ENCODE measurements at regions not wholly inside any gene's neighbourhood (a gene's known extent, or its start where the extent isn't known, plus 50 kb on each side); places are given as distances from the start of the nearest gene placed in this dataset.

DNA sequence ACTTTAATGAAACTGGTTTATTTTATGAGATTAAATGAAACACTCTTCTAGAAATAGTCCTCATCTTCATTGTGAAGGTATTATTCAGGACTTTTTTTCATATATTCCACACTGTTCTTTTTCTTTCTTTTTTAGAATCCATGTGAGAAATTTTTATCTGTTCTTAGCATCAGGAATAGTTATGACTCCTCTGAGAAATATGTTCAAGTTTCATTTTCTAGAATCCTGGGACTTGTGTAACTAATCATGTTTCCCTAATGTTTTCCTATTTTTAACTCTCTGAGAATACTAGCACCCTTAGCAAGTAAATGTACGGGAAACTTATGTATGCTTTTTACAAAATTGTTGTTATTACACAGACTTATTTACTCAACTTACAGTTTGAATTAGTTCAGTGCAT is 407.8 kb downstream of the CBLN4 start (continued):
- TF ChIP-seq EZH2 (IDR thresholded peaks at IDR 0.05; ENCODE audit: borderline replicate concordance, control insufficient read depth, low read depth, low read length) (no peak), SP1 (IDR thresholded peaks at IDR 0.05; ENCODE audit: low read depth, low read length) (no peak), SUPT20H (IDR thresholded peaks at IDR 0.05; ENCODE audit: borderline replicate concordance, control insufficient read depth, low read depth, low read length) (no peak), ZNF622 (IDR thresholded peaks at IDR 0.05) (no peak), NFXL1 (IDR thresholded peaks at IDR 0.05; ENCODE audit: borderline replicate concordance) (no peak), KDM1A (IDR thresholded peaks at IDR 0.05; ENCODE audit: borderline replicate concordance) (no peak), RAD51 (IDR thresholded peaks at IDR 0.05) (no peak)
- TF ChIP-seq, protein P1, sequence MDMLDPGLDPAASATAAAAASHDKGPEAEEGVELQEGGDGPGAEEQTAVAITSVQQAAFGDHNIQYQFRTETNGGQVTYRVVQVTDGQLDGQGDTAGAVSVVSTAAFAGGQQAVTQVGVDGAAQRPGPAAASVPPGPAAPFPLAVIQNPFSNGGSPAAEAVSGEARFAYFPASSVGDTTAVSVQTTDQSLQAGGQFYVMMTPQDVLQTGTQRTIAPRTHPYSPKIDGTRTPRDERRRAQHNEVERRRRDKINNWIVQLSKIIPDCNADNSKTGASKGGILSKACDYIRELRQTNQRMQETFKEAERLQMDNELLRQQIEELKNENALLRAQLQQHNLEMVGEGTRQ (IDR thresholded peaks at IDR 0.05; ENCODE audit: borderline replicate concordance, low read depth, low read length), result no peak
- TF ChIP-seq, protein P2, sequence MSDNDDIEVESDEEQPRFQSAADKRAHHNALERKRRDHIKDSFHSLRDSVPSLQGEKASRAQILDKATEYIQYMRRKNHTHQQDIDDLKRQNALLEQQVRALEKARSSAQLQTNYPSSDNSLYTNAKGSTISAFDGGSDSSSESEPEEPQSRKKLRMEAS (IDR thresholded peaks at IDR 0.05; ENCODE audit: low read depth, low read length), result no peak

DNA sequence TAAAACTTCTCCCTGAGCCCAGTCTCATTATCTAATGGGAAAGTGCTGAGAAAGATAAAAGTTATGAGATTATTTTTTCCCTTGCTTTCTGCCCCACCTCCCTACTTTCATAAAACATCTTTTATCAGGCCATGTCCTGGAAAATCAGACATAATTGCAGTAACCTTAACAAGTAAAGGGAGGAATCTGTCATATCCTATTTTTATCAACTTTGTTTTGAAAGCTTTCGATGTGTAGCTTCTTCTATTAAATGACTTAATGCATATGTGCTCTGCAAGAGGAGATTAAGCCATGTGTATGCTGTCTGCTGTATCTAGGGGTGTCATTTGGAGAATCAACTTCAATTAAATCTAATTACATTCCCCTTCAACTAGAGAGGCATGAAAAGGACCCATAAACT is 408.9 kb downstream of the CBLN4 start:
- Histone ChIP-seq H3K36me3 (ENCODE audit: control insufficient read depth in 2 of 2, insufficient read depth in 2 of 2, low read length in 1 of 2) (no peaks in the 10 kb centered on the region), H3K27ac (ENCODE audit: control insufficient read depth, insufficient read depth) (no peak overlapping the region), H3K27me3 (replicated peaks in 1 of 2; ENCODE audit: control insufficient read depth in 2 of 2, insufficient read depth in 2 of 2, low read length in 1 of 2) (no peaks in the 10 kb centered on the region), H2AFZ (ENCODE audit: control insufficient read depth, low read depth, low read length) (no peak overlapping the region), H3K9ac (ENCODE audit: control insufficient read depth, insufficient read depth, low read length) (no peak overlapping the region), H3K4me1 (ENCODE audit: control insufficient read depth, insufficient read depth, low read length) (no peaks in the 10 kb centered on the region), H3K4me2 (ENCODE audit: control insufficient read depth, insufficient read depth) (no peak overlapping the region), H4K20me1 (ENCODE audit: control insufficient read depth, insufficient read depth) (no peaks in the 10 kb centered on the region), H3K79me2 (ENCODE audit: control insufficient read depth, insufficient read depth, low read length) (no peaks in the 10 kb centered on the region), H3K9me3 (replicated peaks; ENCODE audit: control insufficient read depth, insufficient read depth, low read length) (no peaks in the 10 kb centered on the region; the same call in 1 of the 3 replicates), H3K4me3 (no peak overlapping the region)
- ChIA-PET POLR2A (no interaction called here), CTCF (no interaction called here), RAD21 (ENCODE audit: unreplicated experiment) (no interaction called here), SMC1A (ENCODE audit: uncharacterized antibody, unreplicated experiment) (no interaction called here)
- DNase-seq (ENCODE audit: low read depth, low spot score), result no peak
- TF ChIP-seq, protein P2 (IDR thresholded peaks at IDR 0.05; ENCODE audit: low read depth, low read length), result no peak
- TF ChIP-seq SMAD5 (IDR thresholded peaks at IDR 0.05; ENCODE audit: low read depth) (no peak), SUPT20H (IDR thresholded peaks at IDR 0.05; ENCODE audit: borderline replicate concordance, control insufficient read depth, low read depth, low read length) (no peak), IKZF2 (IDR thresholded peaks at IDR 0.05) (no peak), CEBPB (IDR thresholded peaks at IDR 0.05; ENCODE audit: borderline replicate concordance in 1 of 2, low read depth in 2 of 2, low read length in 2 of 2) (no peak), STAT1 (conservative IDR thresholded peaks at IDR 0.05) (no peak), RFX5 (IDR thresholded peaks at IDR 0.05; ENCODE audit: low read depth, low read length) (no peak), ZSCAN29 (IDR thresholded peaks at IDR 0.05) (no peak)
- TF ChIP-seq, protein P3, sequence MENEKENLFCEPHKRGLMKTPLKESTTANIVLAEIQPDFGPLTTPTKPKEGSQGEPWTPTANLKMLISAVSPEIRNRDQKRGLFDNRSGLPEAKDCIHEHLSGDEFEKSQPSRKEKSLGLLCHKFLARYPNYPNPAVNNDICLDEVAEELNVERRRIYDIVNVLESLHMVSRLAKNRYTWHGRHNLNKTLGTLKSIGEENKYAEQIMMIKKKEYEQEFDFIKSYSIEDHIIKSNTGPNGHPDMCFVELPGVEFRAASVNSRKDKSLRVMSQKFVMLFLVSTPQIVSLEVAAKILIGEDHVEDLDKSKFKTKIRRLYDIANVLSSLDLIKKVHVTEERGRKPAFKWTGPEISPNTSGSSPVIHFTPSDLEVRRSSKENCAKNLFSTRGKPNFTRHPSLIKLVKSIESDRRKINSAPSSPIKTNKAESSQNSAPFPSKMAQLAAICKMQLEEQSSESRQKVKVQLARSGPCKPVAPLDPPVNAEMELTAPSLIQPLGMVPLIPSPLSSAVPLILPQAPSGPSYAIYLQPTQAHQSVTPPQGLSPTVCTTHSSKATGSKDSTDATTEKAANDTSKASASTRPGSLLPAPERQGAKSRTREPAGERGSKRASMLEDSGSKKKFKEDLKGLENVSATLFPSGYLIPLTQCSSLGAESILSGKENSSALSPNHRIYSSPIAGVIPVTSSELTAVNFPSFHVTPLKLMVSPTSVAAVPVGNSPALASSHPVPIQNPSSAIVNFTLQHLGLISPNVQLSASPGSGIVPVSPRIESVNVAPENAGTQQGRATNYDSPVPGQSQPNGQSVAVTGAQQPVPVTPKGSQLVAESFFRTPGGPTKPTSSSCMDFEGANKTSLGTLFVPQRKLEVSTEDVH (IDR thresholded peaks at IDR 0.05; ENCODE audit: low read depth, partially characterized antibody), result no peak
- TF ChIP-seq, protein P4, sequence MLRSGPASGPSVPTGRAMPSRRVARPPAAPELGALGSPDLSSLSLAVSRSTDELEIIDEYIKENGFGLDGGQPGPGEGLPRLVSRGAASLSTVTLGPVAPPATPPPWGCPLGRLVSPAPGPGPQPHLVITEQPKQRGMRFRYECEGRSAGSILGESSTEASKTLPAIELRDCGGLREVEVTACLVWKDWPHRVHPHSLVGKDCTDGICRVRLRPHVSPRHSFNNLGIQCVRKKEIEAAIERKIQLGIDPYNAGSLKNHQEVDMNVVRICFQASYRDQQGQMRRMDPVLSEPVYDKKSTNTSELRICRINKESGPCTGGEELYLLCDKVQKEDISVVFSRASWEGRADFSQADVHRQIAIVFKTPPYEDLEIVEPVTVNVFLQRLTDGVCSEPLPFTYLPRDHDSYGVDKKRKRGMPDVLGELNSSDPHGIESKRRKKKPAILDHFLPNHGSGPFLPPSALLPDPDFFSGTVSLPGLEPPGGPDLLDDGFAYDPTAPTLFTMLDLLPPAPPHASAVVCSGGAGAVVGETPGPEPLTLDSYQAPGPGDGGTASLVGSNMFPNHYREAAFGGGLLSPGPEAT (IDR thresholded peaks at IDR 0.05; ENCODE audit: low read depth), result no peak
- no peak for ATAC-seq
- in situ Hi-C loops (cut with MboI) (no loop called here), intact Hi-C loops (cut with micrococcal nuclease; ENCODE audit: unreplicated experiment) (no loop called here)
- WGBS (ENCODE audit: insufficient coverage, insufficient replicate concordance, low lambda C conversion rate, missing lambda C conversion rate), result 0% methylated on average over 1 of the region's 1 CpG
- FAIRE-seq, result no peak
- BruUV-seq (replicated peaks), result no TSS peak

Data from GM12878 (cell line).